Fibroblast of the aortic adventitia (primary cell): ENCODE measurements at regions not wholly inside any gene's neighbourhood (a gene's known extent, or its start where the extent isn't known, plus 50 kb on each side); places are given as distances from the start of the nearest gene placed in this dataset.
A peak's percentile ranks its signal among the peaks of the same experiment; 100 is the strongest.
"Not testable (repeated sequence)": the region's sequence is repeated elsewhere in the genome, so short reads cannot be mapped to it uniquely, and the experiment has no call there.

ENCODE experiments used
- DNase-seq: peaks from one replicate; pipeline ENCODE4 v3.0.0-alpha.2; 2010; ENCODE audit warnings: low read depth
- H3K4me3 ChIP-seq: 2 replicates; pipeline ENCODE4 v1.5.1; 2011; ENCODE audit warnings: low read depth, mild to moderate bottlenecking, control low read depth, low read length, moderate library complexity
- CTCF ChIP-seq: IDR thresholded peaks from 2 replicates; pipeline ENCODE4 v1.5.1; 2011; ENCODE audit warnings: mild to moderate bottlenecking, low read length, control low read depth, inconsistent platforms; ENCODE audit not compliant: insufficient read depth

GRCh38 chr5:57884346-57885102, 401.9 kb upstream of the ACTBL2 start:
- no peak for DNase-seq
- no peak overlapping the region for H3K4me3 ChIP-seq
- TF ChIP-seq CTCF, result no peak

GRCh38 chr5:57880216-57880615, 397.6 kb upstream of the ACTBL2 start:
- no peak for DNase-seq
- H3K4me3 ChIP-seq, result no peak overlapping the region
- TF ChIP-seq CTCF, result no peak

GRCh38 chr5:57878301-57878722, 395.7 kb upstream of the ACTBL2 start:
- no peak for TF ChIP-seq CTCF
- DNase-seq, result peak; percentile 27

GRCh38 chr5:57871496-57871895, 388.9 kb upstream of the ACTBL2 start:
- no peak for TF ChIP-seq CTCF

More at GRCh38 chr5:57878301-57878722, 395.7 kb upstream of the ACTBL2 start:
- H3K4me3 ChIP-seq, result no peak overlapping the region

GRCh38 chr5:57870267-57870666, 387.7 kb upstream of the ACTBL2 start:
- not testable (repeated sequence) for DNase-seq

More at GRCh38 chr5:57871496-57871895, 388.9 kb upstream of the ACTBL2 start:
- no peak for DNase-seq
- H3K4me3 ChIP-seq, result no peak overlapping the region

GRCh38 chr5:57863661-57864060, 381.1 kb upstream of the ACTBL2 start:
- DNase-seq, result peak; percentile 37
- no peak overlapping the region for H3K4me3 ChIP-seq
- TF ChIP-seq CTCF, result no peak

More at GRCh38 chr5:57870267-57870666, 387.7 kb upstream of the ACTBL2 start:
- H3K4me3 ChIP-seq, result not testable (repeated sequence)

- no peak overlapping the region for H3K4me3 ChIP-seq
- no peak for DNase-seq
Observed at GRCh38 chr5:57862942-57863341, 380.3 kb upstream of the ACTBL2 start.

More at GRCh38 chr5:57862942-57863341, 380.3 kb upstream of the ACTBL2 start:
- TF ChIP-seq CTCF, result no peak
